Epithelial cell of esophagus (primary cell): ENCODE measurements at regions not wholly inside any gene's neighbourhood (a gene's known extent, or its start where the extent isn't known, plus 50 kb on each side); places are given as distances from the start of the nearest gene placed in this dataset.

Experiments used
- DNase-seq: peaks from one replicate; pipeline ENCODE4 v3.0.0; 2010; ENCODE audit warnings: low read depth
- H3K4me3 ChIP-seq: 2 replicates; pipeline ENCODE4 v1.5.1; 2011; ENCODE audit warnings: mild to moderate bottlenecking, low read length, control low read depth
- TF ChIP-seq, protein P1 (sequence below): IDR thresholded peaks from 2 replicates; pipeline ENCODE4 v1.5.1; 2011; ENCODE audit warnings: low read depth, mild to moderate bottlenecking, low read length, control low read depth, inconsistent platforms; ENCODE audit not compliant: insufficient read depth; ENCODE audit errors: missing control alignments

DNA sequence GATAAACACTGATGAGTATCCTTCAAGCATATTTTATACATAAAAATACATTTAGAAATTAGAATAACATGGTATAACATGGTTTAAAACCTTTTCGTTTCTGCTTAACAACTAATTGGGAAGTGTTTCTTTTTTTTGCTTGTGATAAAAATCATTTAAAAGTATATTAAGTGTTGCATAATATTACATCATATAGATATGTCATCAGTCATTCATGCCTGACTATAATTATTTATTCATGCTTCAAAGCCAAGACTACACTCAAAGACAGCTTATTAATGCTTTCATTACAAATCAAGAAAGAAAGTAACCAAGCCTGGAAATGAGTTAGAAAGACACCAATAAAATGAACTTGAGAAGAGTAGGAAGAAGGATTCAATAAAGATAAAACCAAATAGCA lies 136.6 kb upstream of the TP63 start:
- H3K4me3 ChIP-seq: no peak overlapping the region
- TF ChIP-seq, protein P1, sequence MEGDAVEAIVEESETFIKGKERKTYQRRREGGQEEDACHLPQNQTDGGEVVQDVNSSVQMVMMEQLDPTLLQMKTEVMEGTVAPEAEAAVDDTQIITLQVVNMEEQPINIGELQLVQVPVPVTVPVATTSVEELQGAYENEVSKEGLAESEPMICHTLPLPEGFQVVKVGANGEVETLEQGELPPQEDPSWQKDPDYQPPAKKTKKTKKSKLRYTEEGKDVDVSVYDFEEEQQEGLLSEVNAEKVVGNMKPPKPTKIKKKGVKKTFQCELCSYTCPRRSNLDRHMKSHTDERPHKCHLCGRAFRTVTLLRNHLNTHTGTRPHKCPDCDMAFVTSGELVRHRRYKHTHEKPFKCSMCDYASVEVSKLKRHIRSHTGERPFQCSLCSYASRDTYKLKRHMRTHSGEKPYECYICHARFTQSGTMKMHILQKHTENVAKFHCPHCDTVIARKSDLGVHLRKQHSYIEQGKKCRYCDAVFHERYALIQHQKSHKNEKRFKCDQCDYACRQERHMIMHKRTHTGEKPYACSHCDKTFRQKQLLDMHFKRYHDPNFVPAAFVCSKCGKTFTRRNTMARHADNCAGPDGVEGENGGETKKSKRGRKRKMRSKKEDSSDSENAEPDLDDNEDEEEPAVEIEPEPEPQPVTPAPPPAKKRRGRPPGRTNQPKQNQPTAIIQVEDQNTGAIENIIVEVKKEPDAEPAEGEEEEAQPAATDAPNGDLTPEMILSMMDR: no peak
- no peak for DNase-seq

GRCh38 chr3:189496375-189497138 lies 134.6 kb upstream of the TP63 start:
- H3K4me3 ChIP-seq: no peak overlapping the region
- TF ChIP-seq, protein P1: no peak
- no peak for DNase-seq

DNA sequence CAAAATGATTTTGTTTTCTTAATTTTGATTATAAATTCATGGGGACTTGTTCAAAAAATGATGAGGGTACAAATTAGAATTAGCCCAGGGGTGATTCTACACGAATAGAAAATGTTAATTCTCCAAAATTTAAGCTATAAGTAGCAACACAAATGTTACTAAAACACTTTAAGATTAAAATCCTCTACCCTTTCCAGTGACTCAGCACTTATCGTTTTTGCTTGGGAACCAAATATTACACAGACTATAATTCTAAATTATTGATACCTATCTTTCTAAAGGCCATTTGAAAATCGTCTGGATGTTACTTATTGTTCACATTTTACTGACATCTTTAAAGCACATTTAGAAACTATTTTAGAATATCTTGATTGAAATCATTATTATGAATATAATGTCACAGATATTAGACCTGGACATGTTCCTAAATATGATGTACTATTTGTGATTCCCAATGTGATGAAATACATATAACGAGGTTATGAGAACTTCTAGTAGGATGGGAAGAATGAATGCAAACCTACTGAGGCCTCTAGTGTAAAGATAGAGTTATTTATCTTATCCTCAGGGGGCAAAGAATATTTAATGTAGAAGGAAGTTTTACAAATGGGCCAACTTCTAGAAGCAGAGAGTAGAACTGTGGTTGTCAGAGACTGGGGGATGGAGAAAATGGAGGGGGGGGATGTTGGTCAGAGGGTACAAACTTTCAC lies 132.0 kb upstream of the TP63 start:
- H3K4me3 ChIP-seq: no peak overlapping the region
- TF ChIP-seq, protein P1: no peak
- DNase-seq: no peak

DNA sequence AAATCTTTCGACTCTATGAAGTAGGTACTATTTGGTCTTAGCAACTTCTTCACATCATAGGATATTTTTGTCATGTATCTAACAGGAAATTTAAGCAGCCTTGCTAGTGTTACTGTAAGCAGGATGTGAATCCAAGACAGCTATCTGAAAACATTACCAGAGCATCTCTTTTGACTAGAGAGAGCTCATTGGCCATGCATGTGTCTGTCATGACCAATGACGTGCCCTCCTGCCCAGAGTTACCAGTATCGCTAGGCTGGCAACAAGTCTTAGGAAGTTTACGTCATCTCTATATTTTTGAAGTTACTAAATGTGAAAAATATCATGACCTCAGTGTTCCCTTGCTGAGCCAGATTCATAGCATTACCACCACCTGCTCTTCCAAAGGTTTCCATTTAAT lies 130.9 kb upstream of the TP63 start:
- TF ChIP-seq, protein P1: no peak
- DNase-seq: no peak
- no peak overlapping the region for H3K4me3 ChIP-seq

DNA sequence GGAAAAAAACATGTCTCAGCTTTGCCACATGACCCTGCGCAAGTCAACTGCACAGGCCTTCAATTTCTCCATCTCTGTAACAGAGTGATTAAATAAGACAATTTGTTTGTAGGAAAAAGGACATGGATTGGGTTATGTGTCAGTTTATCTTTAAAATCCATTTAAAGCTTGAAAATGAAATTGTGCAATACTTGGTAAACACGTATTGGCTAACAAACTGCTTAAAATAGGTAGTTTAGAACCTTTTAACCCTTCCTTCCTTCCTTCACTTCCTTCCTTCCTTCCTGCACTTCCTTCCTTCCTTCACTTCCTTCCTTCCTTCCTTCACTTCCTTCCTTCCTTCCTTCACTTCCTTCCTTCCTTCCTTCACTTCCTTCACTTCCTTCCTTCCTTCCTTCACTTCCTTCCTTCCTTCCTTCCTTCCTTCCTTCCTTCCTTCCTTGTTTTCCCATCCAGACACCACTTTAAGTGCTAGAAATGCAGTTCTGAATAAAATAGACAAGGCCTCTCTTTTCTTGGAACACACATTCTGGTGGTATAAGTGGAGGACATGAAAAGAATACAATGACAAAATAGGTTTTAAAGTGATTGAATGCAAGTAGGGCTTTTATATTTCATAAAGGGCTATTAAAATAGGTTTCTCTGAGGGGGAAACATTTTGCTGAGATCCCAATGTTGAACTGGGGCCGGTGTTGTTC lies 130.2 kb upstream of the TP63 start:
- H3K4me3 ChIP-seq: no peak overlapping the region
- DNase-seq: no peak
- TF ChIP-seq, protein P1: no peak

GRCh38 chr3:189502256-189502655 lies 128.9 kb upstream of the TP63 start:
- TF ChIP-seq, protein P1: no peak
- DNase-seq: no peak
- no peak overlapping the region for H3K4me3 ChIP-seq
